ENCODE measurements at regions not wholly inside any gene's neighbourhood (a gene's known extent, or its start where the extent isn't known, plus 50 kb on each side); places are given as distances from the start of the nearest gene placed in this dataset.

- in situ Hi-C loops (cut with MboI; ENCODE audit: low sequenced_read_pairs in 4 of 4), result no loop called here
- H3K36me3 ChIP-seq, result no peaks in the 10 kb centered on the region
- DNase-seq (no peak), ATAC-seq (no peak)
- H3K27ac ChIP-seq, result no peak overlapping the region
- no peaks in the 10 kb centered on the region for H3K27me3 ChIP-seq
- no peak for TF ChIP-seq CTCF (IDR thresholded peaks at IDR 0.05 in 4 of 5, conservative IDR thresholded peaks at IDR 0.05 in 1 of 5)
- no peak for TF ChIP-seq POLR2A (IDR thresholded peaks at IDR 0.05)
- intact Hi-C loops (cut with DNase I; ENCODE audit: low total_unique reads), result no loop called here
- H3K4me3 ChIP-seq, result no peak overlapping the region
- H3K4me1 ChIP-seq, result no peaks in the 10 kb centered on the region
- no peaks in the 10 kb centered on the region for H3K9me3 ChIP-seq
Observed at GRCh38 chr5:114174837-114175236, 187.0 kb upstream of the KCNN2 start.

GRCh38 chr5:114176356-114176755 is 185.5 kb upstream of the KCNN2 start:
- Histone ChIP-seq H3K27me3 (no peaks in the 10 kb centered on the region), H3K36me3 (no peaks in the 10 kb centered on the region), H3K4me3 (no peak overlapping the region), H3K9me3 (no peaks in the 10 kb centered on the region), H3K4me1 (no peaks in the 10 kb centered on the region), H3K27ac (no peak overlapping the region)
- DNase-seq (no peak), ATAC-seq (no peak)
- intact Hi-C loops (cut with DNase I; ENCODE audit: low total_unique reads), result no loop called here
- in situ Hi-C loops (cut with MboI; ENCODE audit: low sequenced_read_pairs in 4 of 4), result no loop called here
- TF ChIP-seq CTCF (IDR thresholded peaks at IDR 0.05 in 4 of 5, conservative IDR thresholded peaks at IDR 0.05 in 1 of 5), result no peak
- no peak for TF ChIP-seq POLR2A (IDR thresholded peaks at IDR 0.05)

GRCh38 chr5:114179134-114179533 is 182.7 kb upstream of the KCNN2 start:
- ATAC-seq, result no peak
- Histone ChIP-seq H3K4me3 (no peak overlapping the region), H3K36me3 (no peaks in the 10 kb centered on the region), H3K9me3 (no peaks in the 10 kb centered on the region), H3K27me3 (no peaks in the 10 kb centered on the region), H3K4me1 (no peaks in the 10 kb centered on the region), H3K27ac (no peak overlapping the region)
- no peak for DNase-seq
- TF ChIP-seq POLR2A (IDR thresholded peaks at IDR 0.05) (no peak), CTCF (IDR thresholded peaks at IDR 0.05 in 4 of 5, conservative IDR thresholded peaks at IDR 0.05 in 1 of 5) (no peak)
- in situ Hi-C loops (cut with MboI; ENCODE audit: low sequenced_read_pairs in 4 of 4) (no loop called here), intact Hi-C loops (cut with DNase I; ENCODE audit: low total_unique reads) (no loop called here)

GRCh38 chr5:114184006-114184405 is 177.9 kb upstream of the KCNN2 start:
- Histone ChIP-seq H3K4me1 (no peaks in the 10 kb centered on the region), H3K27me3 (no peaks in the 10 kb centered on the region), H3K27ac (no peak overlapping the region), H3K4me3 (no peak overlapping the region), H3K9me3 (no peaks in the 10 kb centered on the region), H3K36me3 (no peaks in the 10 kb centered on the region)
- in situ Hi-C loops (cut with MboI; ENCODE audit: low sequenced_read_pairs in 4 of 4) (no loop called here), intact Hi-C loops (cut with DNase I; ENCODE audit: low total_unique reads) (no loop called here)
- ATAC-seq, result no peak
- TF ChIP-seq POLR2A (IDR thresholded peaks at IDR 0.05) (no peak), CTCF (IDR thresholded peaks at IDR 0.05 in 4 of 5, conservative IDR thresholded peaks at IDR 0.05 in 1 of 5) (no peak)
- no peak for DNase-seq

- Histone ChIP-seq H3K27ac (peak overlapping the region in 1 of 4 donors; percentile 30), H3K4me3 (peak overlapping the region in 1 of 4 donors; percentile 5), H3K9me3 (no peaks in the 10 kb centered on the region), H3K36me3 (no peaks in the 10 kb centered on the region), H3K4me1 (no peaks in the 10 kb centered on the region), H3K27me3 (no peaks in the 10 kb centered on the region)
- ATAC-seq (no peak), DNase-seq (no peak)
- intact Hi-C loops (cut with DNase I; ENCODE audit: low total_unique reads), result no loop called here
- no peak for TF ChIP-seq POLR2A (IDR thresholded peaks at IDR 0.05)
- TF ChIP-seq CTCF (IDR thresholded peaks at IDR 0.05 in 4 of 5, conservative IDR thresholded peaks at IDR 0.05 in 1 of 5), result no peak
- in situ Hi-C loops (cut with MboI; ENCODE audit: low sequenced_read_pairs in 4 of 4), result no loop called here
Observed at GRCh38 chr5:114185274-114185673, 176.6 kb upstream of the KCNN2 start.
